H1 (cell line): ENCODE measurements at regions not wholly inside any gene's neighbourhood (a gene's known extent, or its start where the extent isn't known, plus 50 kb on each side); places are given as distances from the start of the nearest gene placed in this dataset.
A peak's percentile ranks its signal among the peaks of the same experiment; 100 is the strongest.

ENCODE experiments used
- CTCF ChIA-PET: fragments of 300-600 bp; sonication (Branson Sonifier 250); formaldehyde crosslinking; loops from one replicate; lab custom pipeline; 2021; ENCODE audit not compliant: partially characterized antibody; lab: Charles Lee
- POLR2A ChIA-PET: fragments of 300-600 bp; sonication (Branson Sonifier 250); formaldehyde crosslinking; loops from one replicate; lab custom pipeline; 2021; ENCODE audit warnings: inconsistent platforms; ENCODE audit not compliant: partially characterized antibody; lab: Charles Lee
- DNase-seq, 2 experiments: peaks; one replicate each; pipeline versions ENCODE4 v3.0.0 to v3.0.0-alpha.2; 2010 to 2022; ENCODE audit warnings: low spot score in 2 of 2, low read depth in 1 of 2, mixed read lengths in 1 of 2
- FAIRE-seq: peaks from 2 replicates; lab custom pipeline; 2011; peaks lifted over from hg19 to GRCh38; lab: Jason Lieb, UNC
- H2AFZ ChIP-seq: 2 replicates; pipeline ENCODE4 v1.8.1; 2012; ENCODE audit warnings: low read length, inconsistent platforms
- H2AK5ac ChIP-seq: 2 replicates; pipeline ENCODE4 v1.6.1; 2013; ENCODE audit warnings: low read depth, low read length
- H2BK120ac ChIP-seq: replicated peaks from 2 replicates; pipeline ENCODE3; 2013; ENCODE audit warnings: low read depth, low read length, inconsistent platforms
- H2BK12ac ChIP-seq: 2 replicates; pipeline ENCODE4 v1.6.1; 2013; ENCODE audit warnings: low read depth, low read length
- H2BK15ac ChIP-seq: 2 replicates; pipeline ENCODE4 v1.6.1; 2013; ENCODE audit warnings: low read length
- H2BK20ac ChIP-seq: 2 replicates; pipeline ENCODE4 v1.6.1; 2013; ENCODE audit warnings: low read length
- H2BK5ac ChIP-seq: 2 replicates; pipeline ENCODE4 v1.6.1; 2013; ENCODE audit warnings: low read depth, low read length
- H3K14ac ChIP-seq: 2 replicates; pipeline ENCODE4 v1.6.1; 2013; ENCODE audit warnings: inconsistent platforms; ENCODE audit not compliant: insufficient read length
- H3K18ac ChIP-seq: 2 replicates; pipeline ENCODE4 v1.6.1; 2013; ENCODE audit warnings: low read length; ENCODE audit errors: extremely low read depth
- H3K23ac ChIP-seq: 2 replicates; pipeline ENCODE4 v1.6.1; 2013; ENCODE audit warnings: inconsistent platforms; ENCODE audit not compliant: insufficient read length
- H3K23me2 ChIP-seq: 2 replicates; pipeline ENCODE4 v1.6.1; 2013; ENCODE audit warnings: low read depth, low read length
- H3K27ac ChIP-seq: 2 replicates; pipeline ENCODE4 v1.6.1; 2011; ENCODE audit warnings: low read depth, low read length, inconsistent platforms
- H3K27me3 ChIP-seq, 4 experiments: replicated peaks in 1 of 4; 1 replicate in 1 of 4; 2 replicates in 3 of 4; pipeline versions ENCODE4 v1.6.1 to v1.8.1; 2011 to 2013; ENCODE audit warnings: low read length in 3 of 4, mild to moderate bottlenecking in 3 of 4, inconsistent platforms in 2 of 4, mixed read lengths in 2 of 4, moderate library complexity in 1 of 4; ENCODE audit not compliant: control insufficient read depth in 3 of 4, insufficient read depth in 3 of 4; ENCODE audit errors: extremely low read depth in 1 of 4
- H3K36me3 ChIP-seq, 4 experiments: 2 replicates each; pipeline versions ENCODE4 v1.6.1 to v1.8.1; 2011 to 2013; ENCODE audit warnings: mild to moderate bottlenecking in 4 of 4, low read length in 3 of 4, moderate library complexity in 2 of 4, control low read depth in 1 of 4, inconsistent platforms in 1 of 4; ENCODE audit not compliant: insufficient read depth in 4 of 4, control insufficient read depth in 2 of 4
- H3K4ac ChIP-seq: replicated peaks from 2 replicates; pipeline ENCODE3; 2013; ENCODE audit warnings: low read length, low read depth, mixed read lengths, inconsistent platforms; ENCODE audit not compliant: insufficient read length
- H3K4me1 ChIP-seq, 4 experiments: replicated peaks in 1 of 4; 1 replicate in 1 of 4; 2 replicates in 3 of 4; pipeline versions ENCODE4 v1.6.1 to v1.8.1; 2011 to 2013; ENCODE audit warnings: low read length in 3 of 4, inconsistent platforms in 2 of 4, mixed read lengths in 1 of 4; ENCODE audit not compliant: insufficient read depth in 4 of 4, control insufficient read depth in 3 of 4
- H3K4me2 ChIP-seq, 2 experiments: 2 replicates each; pipeline versions ENCODE4 v1.6.1 to v1.8.1; 2011 to 2013; ENCODE audit warnings: low read depth in 2 of 2, low read length in 2 of 2, control low read depth in 1 of 2, inconsistent platforms in 1 of 2, mild to moderate bottlenecking in 1 of 2; ENCODE audit not compliant: insufficient read depth in 1 of 2
- H3K4me3 ChIP-seq, 4 experiments: fragments of 200-600, 300-600 bp in 1 of 4; sonication (generic), shearing (Covaris generic), sonication (Bioruptor Twin) in 1 of 4; 2 replicates each; pipeline versions ENCODE4 v1.5.1 to v1.8.1; 2011 to 2016; ENCODE audit warnings: low read length in 4 of 4, low read depth in 3 of 4, control low read depth in 2 of 4, inconsistent platforms in 2 of 4, mild to moderate bottlenecking in 2 of 4, mixed read lengths in 1 of 4, moderate library complexity in 1 of 4; ENCODE audit not compliant: insufficient read depth in 2 of 4; ENCODE audit errors: extremely low read depth in 1 of 4
- H3K56ac ChIP-seq: replicated peaks from 2 replicates; pipeline ENCODE3; 2013; ENCODE audit warnings: low read depth, mild to moderate bottlenecking, mixed read lengths, low read length, inconsistent platforms; ENCODE audit not compliant: insufficient read length
- H3K79me1 ChIP-seq: 2 replicates; pipeline ENCODE4 v1.6.1; 2013; ENCODE audit warnings: low read depth, low read length, control low read depth
- H3K79me2 ChIP-seq, 2 experiments: 2 replicates each; pipeline versions ENCODE4 v1.6.1 to v1.8.1; 2012 to 2013; ENCODE audit warnings: low read length in 2 of 2, mild to moderate bottlenecking in 2 of 2, inconsistent platforms in 1 of 2; ENCODE audit not compliant: insufficient read depth in 2 of 2, control insufficient read depth in 1 of 2
- H3K9ac ChIP-seq, 4 experiments: replicated peaks in 1 of 4; 1 replicate in 1 of 4; 2 replicates in 3 of 4; pipeline versions ENCODE4 v1.6.1 to v1.8.1; 2011 to 2013; ENCODE audit warnings: low read depth in 3 of 4, low read length in 3 of 4, control low read depth in 2 of 4, mild to moderate bottlenecking in 2 of 4, moderate library complexity in 2 of 4, inconsistent platforms in 1 of 4; ENCODE audit errors: extremely low read depth in 1 of 4
- H3K9me3 ChIP-seq, 2 experiments: 2 replicates each; pipeline versions ENCODE4 v1.6.1 to v1.8.1; 2012 to 2013; ENCODE audit warnings: mild to moderate bottlenecking in 2 of 2, moderate library complexity in 2 of 2, control low read depth in 1 of 2, inconsistent platforms in 1 of 2, low read depth in 1 of 2, low read length in 1 of 2, mixed read lengths in 1 of 2; ENCODE audit not compliant: insufficient read depth in 2 of 2
- H4K20me1 ChIP-seq, 2 experiments: replicated peaks in 1 of 2; 2 replicates each; pipeline versions ENCODE3 to v1.8.1; 2011 to 2013; ENCODE audit warnings: inconsistent platforms in 2 of 2, low read length in 2 of 2, mild to moderate bottlenecking in 1 of 2; ENCODE audit not compliant: insufficient read depth in 2 of 2, control insufficient read depth in 1 of 2
- H4K5ac ChIP-seq: 2 replicates; pipeline ENCODE4 v1.6.1; 2013; ENCODE audit warnings: low read length, low read depth, mixed read lengths, inconsistent platforms; ENCODE audit not compliant: insufficient read length
- H4K8ac ChIP-seq: 2 replicates; pipeline ENCODE4 v1.8.0; 2013; ENCODE audit warnings: mild to moderate bottlenecking, moderate library complexity, low read length, inconsistent platforms; ENCODE audit not compliant: insufficient read depth; ENCODE audit errors: extremely low read depth
- H4K91ac ChIP-seq: replicated peaks from 2 replicates; pipeline ENCODE3; 2013; ENCODE audit warnings: low read length, mixed read lengths, inconsistent platforms; ENCODE audit not compliant: insufficient read length
- BACH1 ChIP-seq: IDR thresholded peaks from 2 replicates; pipeline ENCODE4 v1.6.1; 2012; ENCODE audit warnings: low read length, improper control_type of control experiment
- HDAC6 ChIP-seq: IDR thresholded peaks from one replicate; pipeline ENCODE4 v1.7.1; 2012; ENCODE audit warnings: low read depth, mild to moderate bottlenecking, inconsistent platforms, low read length, moderate library complexity
- NRF1 ChIP-seq: IDR thresholded peaks from 2 replicates; pipeline ENCODE4 v1.6.1; 2011; ENCODE audit warnings: mild to moderate bottlenecking, low read depth, low read length, improper control_type of control experiment
- RAD21 ChIP-seq, 2 experiments: IDR thresholded peaks in 1 of 2; conservative IDR thresholded peaks in 1 of 2; 2 replicates each; pipeline ENCODE4 v1.6.1; 2011; ENCODE audit warnings: low read depth in 2 of 2, low read length in 2 of 2, improper control_type of control experiment in 1 of 2, inconsistent platforms in 1 of 2, mild to moderate bottlenecking in 1 of 2, moderate library complexity in 1 of 2
- SAP30 ChIP-seq: fragments of 300-600 bp; sonication (generic); IDR thresholded peaks from 2 replicates; pipeline ENCODE4 v1.7.1; 2012; ENCODE audit warnings: low read length, moderate library complexity, mild to moderate bottlenecking, inconsistent platforms; ENCODE audit not compliant: insufficient read depth, insufficient replicate concordance
- SIRT6 ChIP-seq: IDR thresholded peaks from one replicate; pipeline ENCODE4 v1.7.1; 2012; ENCODE audit warnings: low read length, inconsistent platforms
- YY1 ChIP-seq: IDR thresholded peaks from 2 replicates; pipeline ENCODE4 v1.6.1; 2011; ENCODE audit warnings: low read depth, mild to moderate bottlenecking, low read length
- WGBS, 2 experiments: shearing (Covaris generic) in 1 of 2; methylation state at CpG; one replicate each; pipeline versions ENCODE4 v1.1.6 to v1.1.7; 2013 to 2015; ENCODE audit warnings: low lambda C conversion rate in 2 of 2, mixed read lengths in 2 of 2, inconsistent platforms in 1 of 2, low coverage in 1 of 2, missing lambda C conversion rate in 1 of 2; ENCODE audit not compliant: insufficient replicate concordance in 2 of 2, insufficient coverage in 1 of 2, insufficient read length in 1 of 2; ENCODE audit errors: extremely low coverage in 1 of 2, missing lambda C conversion rate in 1 of 2; 5-methylcytosine and 5-hydroxymethylcytosine counted together

GRCh38 chr9:105157171-105157583 is 87.3 kb upstream of the SLC44A1 start:
- Histone ChIP-seq H2BK12ac (no peak overlapping the region), H3K4me2 (no peak overlapping the region), H2AK5ac (no peak overlapping the region), H3K4ac (peak overlapping the region; percentile 85), H3K9ac (no peak overlapping the region), H3K4me1 (peaks cover 0 to 2% (median under 1%) of the 10 kb centered on the region in 4 experiments; a peak in 1 of 7 replicates), H3K27ac (no peak overlapping the region), H3K14ac (no peak overlapping the region), H3K18ac (peak overlapping the region; percentile 62; the same call in 1 of the 2 replicates), H2AFZ (peak overlapping the region; percentile 92), H3K27me3 (no peaks in the 10 kb centered on the region), H2BK120ac (peak overlapping the region; percentile 47), H3K79me1 (no peaks in the 10 kb centered on the region), H2BK20ac (peak overlapping the region; percentile 15; the same call in 1 of the 2 replicates), H4K5ac (no peak overlapping the region), H3K23me2 (no peaks in the 10 kb centered on the region), H2BK15ac (no peak overlapping the region), H3K4me3 (no peak overlapping the region), H3K9me3 (no peaks in the 10 kb centered on the region), H3K36me3 (no peaks in the 10 kb centered on the region), H3K23ac (no peak overlapping the region), H4K8ac (no peak overlapping the region), H4K91ac (peak overlapping the region; percentile 25), H4K20me1 (no peaks in the 10 kb centered on the region), H3K56ac (no peak overlapping the region), H3K79me2 (no peaks in the 10 kb centered on the region), H2BK5ac (0 out of 2 replicates have a peak overlapping the region, but pooled peaks have one; percentile 55)
- ChIA-PET CTCF (interaction anchor here (0.6 to 1.5 kb wide), 6 partner anchors 9 to 294 kb away, joined by 3 to 6 read pairs (median 4); partner anchors contain the start of gene ABCA1), POLR2A (no interaction called here)
- 65% methylated on average over 4 of the region's 4 CpGs; no CpG with 5 or more reads in 1 of the 2 experiments for WGBS, 2 experiments
- FAIRE-seq = peak; percentile 32
- no peak for DNase-seq
- TF ChIP-seq HDAC6 (no peak), SIRT6 (no peak), NRF1 (no peak), YY1 (peak; percentile 13; the same call in 1 of the 2 replicates), BACH1 (no peak), SAP30 (no peak), RAD21 (IDR thresholded peaks at IDR 0.05 in 1 of 2, conservative IDR thresholded peaks at IDR 0.05 in 1 of 2; ENCODE audit: low read depth in 2 of 2, low read length in 2 of 2) (peak; percentile 64 to 69)
